ENCODE measurements at regions not wholly inside any gene's neighbourhood (a gene's known extent, or its start where the extent isn't known, plus 50 kb on each side); places are given as distances from the start of the nearest gene placed in this dataset.

- no peak for DNase-seq
Measured at GRCh38 chr11:127369356-127369755, 368.8 kb upstream of the KIRREL3 start.

GRCh38 chr11:127362754-127363308 is 362.3 kb upstream of the KIRREL3 start:
- no peak for DNase-seq

DNA sequence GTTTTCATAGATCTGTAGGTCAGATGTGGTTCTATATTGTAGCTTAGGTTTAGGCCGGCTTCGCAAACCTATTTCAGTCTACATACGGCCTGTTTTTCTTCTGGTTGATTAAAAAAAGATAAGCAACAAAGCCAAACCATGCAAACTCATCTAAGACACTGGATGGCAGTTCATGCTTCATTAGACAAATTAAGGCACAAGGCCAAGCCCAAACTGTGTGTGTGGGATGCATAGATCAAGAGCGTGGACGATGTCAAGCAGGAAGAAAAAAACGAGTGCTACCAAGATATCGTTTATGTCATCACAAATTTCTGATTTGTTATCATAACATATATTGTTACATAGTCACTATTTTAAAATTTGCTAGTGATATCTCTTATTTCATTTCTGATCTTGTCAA is 357.6 kb upstream of the KIRREL3 start:
- DNase-seq = no peak

GRCh38 chr11:127350476-127350875 is 349.9 kb upstream of the KIRREL3 start:
- no peak for DNase-seq

- no peak for DNase-seq
Measured at GRCh38 chr11:127345819-127346459, 345.4 kb upstream of the KIRREL3 start.

DNA sequence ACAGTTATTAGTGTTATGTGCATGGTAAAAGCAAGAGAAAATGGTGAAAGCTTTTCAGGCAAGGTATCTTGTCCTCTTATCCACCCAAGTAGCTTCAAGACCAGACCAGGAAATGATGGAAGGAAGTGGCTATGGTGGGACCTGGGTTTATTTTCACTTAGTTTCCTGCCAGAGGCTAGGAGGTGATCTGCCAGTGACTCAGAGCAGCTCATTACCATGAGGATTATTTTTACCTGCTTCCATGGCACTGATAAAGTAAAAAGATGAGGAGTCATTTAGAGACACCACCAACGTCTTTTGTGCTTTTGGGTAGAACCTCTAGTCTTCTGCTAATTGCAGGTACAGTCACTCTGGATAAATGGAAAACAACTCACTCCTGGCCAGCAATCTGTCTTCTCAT is 339.9 kb upstream of the KIRREL3 start:
- DNase-seq = no peak

DNA sequence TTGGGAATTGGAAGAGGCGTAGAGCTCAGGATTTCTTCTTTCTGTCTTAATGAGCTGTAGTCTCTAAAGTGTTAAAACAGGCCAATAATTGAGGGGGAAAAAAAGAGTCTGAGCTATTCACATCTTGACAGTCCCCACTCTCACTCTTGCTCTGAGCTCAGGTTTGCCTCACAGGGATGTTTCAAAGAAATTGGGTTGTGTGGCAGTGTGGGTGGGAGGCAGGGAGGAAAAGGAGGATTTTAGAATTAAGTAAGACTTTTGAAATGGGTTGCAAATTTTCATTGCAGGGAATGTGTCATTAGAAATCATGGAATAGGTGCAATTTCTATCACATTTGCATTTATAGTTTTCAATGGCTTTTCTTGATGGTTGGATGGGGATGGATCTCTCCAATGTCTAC is 338.8 kb upstream of the KIRREL3 start:
- DNase-seq = no peak

GRCh38 chr11:127338380-127339259 is 338.1 kb upstream of the KIRREL3 start:
- DNase-seq = no peak

GRCh38 chr11:127334466-127334865 is 333.9 kb upstream of the KIRREL3 start:
- DNase-seq = no peak

- no peak for DNase-seq
Measured at GRCh38 chr11:127332896-127333295, 332.3 kb upstream of the KIRREL3 start.

DNA sequence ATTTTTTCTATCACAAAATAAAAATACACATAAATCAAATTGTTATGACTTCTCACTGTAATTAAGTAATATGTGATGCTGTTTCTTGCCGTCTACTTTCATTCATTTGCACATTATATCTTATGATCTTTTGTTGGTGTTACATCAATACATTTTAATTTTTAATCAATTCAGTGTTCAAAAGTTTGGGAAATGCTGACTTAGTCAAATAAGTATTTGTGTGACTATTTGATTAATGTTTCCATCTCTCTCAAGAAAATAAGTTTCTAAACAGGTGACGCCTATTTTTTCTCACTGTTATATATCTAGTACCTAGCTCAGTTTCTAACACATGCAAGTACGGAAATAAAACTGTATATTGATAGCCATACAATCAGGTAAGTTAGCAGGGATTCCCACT is 329.5 kb upstream of the KIRREL3 start:
- DNase-seq = no peak

- no peak for DNase-seq
Measured at GRCh38 chr11:127308291-127308690, 307.7 kb upstream of the KIRREL3 start.

GRCh38 chr11:127307700-127308099 is 307.1 kb upstream of the KIRREL3 start:
- DNase-seq = no peak

DNA sequence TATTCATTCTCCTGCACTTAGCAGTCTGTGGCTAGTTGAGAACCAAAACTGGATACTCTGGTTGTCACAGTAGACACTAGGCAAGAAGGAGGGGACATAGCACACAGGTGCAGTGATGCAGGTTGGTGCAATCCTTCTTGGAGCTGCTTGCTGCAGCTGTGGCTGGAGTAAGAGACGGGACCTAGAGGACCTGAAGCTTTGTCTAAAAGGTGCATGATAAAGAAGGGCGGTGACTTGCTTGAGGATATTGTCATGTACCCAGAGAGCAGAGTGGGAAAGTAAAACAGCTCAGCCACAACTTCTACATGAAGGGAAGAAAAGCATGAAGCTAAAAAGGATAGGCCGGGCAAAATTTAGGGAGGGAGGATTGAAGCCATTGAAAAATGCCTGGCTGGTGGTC is 304.1 kb upstream of the KIRREL3 start:
- DNase-seq = no peak

- no peak for DNase-seq
Measured at GRCh38 chr11:127288926-127289325, 288.4 kb upstream of the KIRREL3 start.

- DNase-seq = no peak
Measured at GRCh38 chr11:127281534-127281933, 281.0 kb upstream of the KIRREL3 start.

DNA sequence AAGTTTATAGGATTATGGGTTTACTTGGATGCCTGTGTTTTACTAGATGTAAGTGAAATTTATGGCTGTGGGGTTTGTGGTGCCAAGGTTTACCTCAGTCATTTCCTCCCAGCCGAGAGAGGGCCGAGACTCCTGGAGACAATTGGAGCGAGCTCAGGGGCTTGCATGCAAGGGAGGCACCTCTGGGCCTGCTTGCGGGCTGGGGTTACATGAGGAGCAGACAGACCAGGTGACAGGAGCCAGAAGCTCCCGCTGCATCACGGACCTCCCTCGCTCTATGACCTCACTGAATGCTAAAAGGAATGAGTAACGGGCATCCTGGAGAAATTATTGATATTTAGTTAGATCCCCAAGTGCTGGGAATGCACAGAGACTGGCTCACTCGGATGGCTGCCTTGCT is 275.2 kb upstream of the KIRREL3 start:
- DNase-seq = no peak

DNA sequence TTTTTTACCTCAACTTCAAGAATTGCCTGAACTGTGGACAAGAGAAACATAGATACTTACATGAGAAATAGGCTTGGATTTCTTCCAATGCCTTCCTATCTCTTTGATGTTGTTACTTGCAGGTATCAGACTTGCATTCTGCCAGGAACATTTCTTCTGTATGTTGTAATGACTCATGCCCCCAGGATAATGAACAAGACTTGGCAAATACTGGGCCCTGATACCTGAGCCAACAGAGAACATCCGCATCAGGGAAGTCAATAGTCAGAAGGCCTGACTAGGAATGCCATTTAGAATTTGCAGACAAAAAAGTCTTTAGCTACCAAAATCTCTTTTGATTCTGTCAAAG is 273.7 kb upstream of the KIRREL3 start:
- DNase-seq = no peak

- DNase-seq = no peak
Measured at GRCh38 chr11:127273593-127274327, 273.2 kb upstream of the KIRREL3 start.

- DNase-seq = no peak
Measured at GRCh38 chr11:127270851-127271250, 270.3 kb upstream of the KIRREL3 start.

DNA sequence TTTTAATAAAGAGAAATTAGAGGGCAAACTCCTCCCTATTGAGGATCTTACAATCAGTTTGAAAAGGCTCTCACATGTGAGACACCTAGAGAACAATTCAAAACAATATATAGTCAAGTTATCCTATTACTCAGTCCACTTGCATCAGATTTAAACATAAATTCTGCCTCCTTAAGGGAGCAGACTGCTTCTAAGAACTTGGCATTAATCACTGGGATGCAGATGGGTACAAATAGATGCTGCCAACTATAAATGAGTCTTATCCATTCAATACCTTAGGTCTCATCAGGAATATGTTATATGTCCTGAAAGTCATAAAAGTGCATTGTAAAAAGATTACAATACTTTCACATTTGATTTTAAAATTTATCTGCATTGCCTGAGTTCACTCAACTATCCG is 269.3 kb upstream of the KIRREL3 start:
- DNase-seq = no peak

GRCh38 chr11:127268932-127269331 is 268.4 kb upstream of the KIRREL3 start:
- no peak for DNase-seq

DNA sequence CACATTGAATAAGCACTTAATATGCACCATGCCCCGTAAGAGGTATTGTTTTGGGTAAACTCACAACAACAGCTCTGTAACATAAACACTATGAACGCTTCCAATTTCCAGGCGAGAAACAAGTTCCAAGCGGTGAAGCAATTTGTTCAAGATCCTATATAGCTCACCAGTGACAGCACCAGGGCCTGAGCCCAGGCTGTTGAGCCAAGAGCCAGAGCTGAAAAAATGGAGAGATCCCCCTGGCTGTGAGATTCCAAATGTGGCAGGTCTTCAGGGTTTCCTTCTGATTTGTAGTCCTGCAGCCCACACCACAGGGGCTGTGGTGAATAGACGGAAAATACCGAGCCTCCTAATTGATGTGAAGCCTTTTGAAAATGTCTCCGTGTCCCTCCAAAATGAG is 268.0 kb upstream of the KIRREL3 start:
- DNase-seq = no peak

DNA sequence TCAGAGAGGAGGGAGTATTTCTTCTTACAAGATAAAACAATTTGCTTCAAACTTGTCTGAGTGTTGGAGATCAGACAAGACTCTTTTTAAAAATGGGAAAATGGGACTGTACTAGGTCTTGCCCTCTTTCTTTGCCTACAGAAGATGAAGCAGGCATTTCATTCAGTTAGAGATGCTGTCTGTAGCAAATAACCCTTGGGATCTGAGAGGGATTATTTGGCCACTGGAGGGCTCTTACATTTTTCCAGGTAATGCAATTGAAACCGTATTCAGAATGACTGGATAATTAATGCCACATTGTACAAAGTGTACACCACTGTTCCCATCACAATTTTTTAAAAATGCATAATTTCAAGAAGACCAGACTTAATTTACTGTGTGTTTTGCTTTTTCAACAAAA is 258.5 kb upstream of the KIRREL3 start:
- no peak for DNase-seq
